ENCODE measurements at regions not wholly inside any gene's neighbourhood (a gene's known extent, or its start where the extent isn't known, plus 50 kb on each side); places are given as distances from the start of the nearest gene placed in this dataset.

GRCh38 chr11:92702805-92703448 lies 266.5 kb upstream of the MTNR1B start:
- no peak for DNase-seq
- Histone ChIP-seq H3K27me3 (ENCODE audit: low read depth) (no peaks in the 10 kb centered on the region), H3K4me3 (no peak overlapping the region), H3K9me3 (replicated peaks) (no peaks in the 10 kb centered on the region), H3K27ac (replicated peaks) (no peak overlapping the region), H3K36me3 (no peaks in the 10 kb centered on the region), H3K4me1 (peaks cover 23% of the 10 kb centered on the region)
- TF ChIP-seq, protein P1, sequence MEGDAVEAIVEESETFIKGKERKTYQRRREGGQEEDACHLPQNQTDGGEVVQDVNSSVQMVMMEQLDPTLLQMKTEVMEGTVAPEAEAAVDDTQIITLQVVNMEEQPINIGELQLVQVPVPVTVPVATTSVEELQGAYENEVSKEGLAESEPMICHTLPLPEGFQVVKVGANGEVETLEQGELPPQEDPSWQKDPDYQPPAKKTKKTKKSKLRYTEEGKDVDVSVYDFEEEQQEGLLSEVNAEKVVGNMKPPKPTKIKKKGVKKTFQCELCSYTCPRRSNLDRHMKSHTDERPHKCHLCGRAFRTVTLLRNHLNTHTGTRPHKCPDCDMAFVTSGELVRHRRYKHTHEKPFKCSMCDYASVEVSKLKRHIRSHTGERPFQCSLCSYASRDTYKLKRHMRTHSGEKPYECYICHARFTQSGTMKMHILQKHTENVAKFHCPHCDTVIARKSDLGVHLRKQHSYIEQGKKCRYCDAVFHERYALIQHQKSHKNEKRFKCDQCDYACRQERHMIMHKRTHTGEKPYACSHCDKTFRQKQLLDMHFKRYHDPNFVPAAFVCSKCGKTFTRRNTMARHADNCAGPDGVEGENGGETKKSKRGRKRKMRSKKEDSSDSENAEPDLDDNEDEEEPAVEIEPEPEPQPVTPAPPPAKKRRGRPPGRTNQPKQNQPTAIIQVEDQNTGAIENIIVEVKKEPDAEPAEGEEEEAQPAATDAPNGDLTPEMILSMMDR (IDR thresholded peaks at IDR 0.05; ENCODE audit: borderline replicate concordance): no peak
- intact Hi-C loops (cut with micrococcal nuclease): no loop called here

- Histone ChIP-seq H3K4me3 (no peak overlapping the region), H3K27ac (replicated peaks) (no peak overlapping the region), H3K27me3 (ENCODE audit: low read depth) (no peaks in the 10 kb centered on the region), H3K4me1 (peaks cover 28% of the 10 kb centered on the region), H3K9me3 (replicated peaks) (no peaks in the 10 kb centered on the region), H3K36me3 (no peaks in the 10 kb centered on the region)
- no peak for DNase-seq
- TF ChIP-seq, protein P1 (IDR thresholded peaks at IDR 0.05; ENCODE audit: borderline replicate concordance): no peak
- intact Hi-C loops (cut with micrococcal nuclease): no loop called here
These were observed 266.0 kb upstream of the MTNR1B start for GRCh38 chr11:92703449-92703830.

GRCh38 chr11:92707173-92707619 lies 262.3 kb upstream of the MTNR1B start:
- DNase-seq: no peak
- H3K36me3 ChIP-seq: no peaks in the 10 kb centered on the region
- H3K9me3 ChIP-seq (replicated peaks): no peaks in the 10 kb centered on the region
- peaks cover 43% of the 10 kb centered on the region for H3K4me1 ChIP-seq
- H3K4me3 ChIP-seq: no peak overlapping the region
- TF ChIP-seq, protein P1 (IDR thresholded peaks at IDR 0.05; ENCODE audit: borderline replicate concordance): no peak
- peak overlapping the region; percentile 79 for H3K27ac ChIP-seq (replicated peaks)
- H3K27me3 ChIP-seq (ENCODE audit: low read depth): no peaks in the 10 kb centered on the region
- intact Hi-C loops (cut with micrococcal nuclease): no loop called here

DNA sequence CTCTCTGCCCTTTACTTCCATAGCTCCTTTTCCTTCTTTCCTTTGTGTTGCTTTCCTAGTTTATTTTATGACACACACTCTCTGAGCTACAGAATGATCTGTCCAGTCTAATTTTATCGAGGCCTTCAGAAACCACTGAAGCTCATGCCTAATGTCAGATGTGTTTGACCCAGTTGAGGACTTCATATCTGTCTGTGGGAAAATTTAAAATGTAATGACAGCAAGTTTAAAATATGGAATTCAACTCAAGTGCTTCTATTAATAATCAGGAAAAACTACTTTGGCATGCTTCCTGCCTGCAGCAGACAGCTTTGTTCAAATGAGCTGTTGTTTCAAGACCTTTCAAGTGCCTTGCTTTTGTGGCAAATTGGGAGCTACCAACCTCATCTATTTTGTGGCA lies 261.8 kb upstream of the MTNR1B start:
- no peaks in the 10 kb centered on the region for H3K9me3 ChIP-seq (replicated peaks)
- H3K4me1 ChIP-seq: peaks cover 43% of the 10 kb centered on the region
- no peak overlapping the region for H3K4me3 ChIP-seq
- peak overlapping the region; percentile 79 for H3K27ac ChIP-seq (replicated peaks)
- TF ChIP-seq, protein P1 (IDR thresholded peaks at IDR 0.05; ENCODE audit: borderline replicate concordance): no peak
- intact Hi-C loops (cut with micrococcal nuclease): no loop called here
- H3K27me3 ChIP-seq (ENCODE audit: low read depth): no peaks in the 10 kb centered on the region
- no peak for DNase-seq
- H3K36me3 ChIP-seq: no peaks in the 10 kb centered on the region

- no peaks in the 10 kb centered on the region for H3K9me3 ChIP-seq (replicated peaks)
- H3K27me3 ChIP-seq (ENCODE audit: low read depth): no peaks in the 10 kb centered on the region
- no peak overlapping the region for H3K4me3 ChIP-seq
- DNase-seq: no peak
- no peaks in the 10 kb centered on the region for H3K36me3 ChIP-seq
- H3K27ac ChIP-seq (replicated peaks): no peak overlapping the region
- intact Hi-C loops (cut with micrococcal nuclease): no loop called here
- TF ChIP-seq, protein P1 (IDR thresholded peaks at IDR 0.05; ENCODE audit: borderline replicate concordance): no peak
- H3K4me1 ChIP-seq: peaks cover 35% of the 10 kb centered on the region
These were observed 260.1 kb upstream of the MTNR1B start for GRCh38 chr11:92709329-92709728.

Measured in left ventricle myocardium inferior (tissue), 1 donor.